ENCODE measurements at regions not wholly inside any gene's neighbourhood (a gene's known extent, or its start where the extent isn't known, plus 50 kb on each side); places are given as distances from the start of the nearest gene placed in this dataset.
A peak's percentile ranks its signal among the peaks of the same experiment; 100 is the strongest.
"Not testable (repeated sequence)": the region's sequence is repeated elsewhere in the genome, so short reads cannot be mapped to it uniquely, and the experiment has no call there.

- no peaks in the 10 kb centered on the region for H3K36me3 ChIP-seq (ENCODE audit: control insufficient read depth, insufficient read depth, low read length)
- H3K4me1 ChIP-seq (ENCODE audit: control insufficient read depth, insufficient read depth, low read length) = peaks cover 2% of the 10 kb centered on the region; the same call in 1 of the 2 replicates
- no peaks in the 10 kb centered on the region for H3K27me3 ChIP-seq (ENCODE audit: control insufficient read depth, insufficient read depth, low read length)
- no peak for DNase-seq (ENCODE audit: low read depth, low spot score)
- H3K4me3 ChIP-seq (ENCODE audit: low read length) = no peak overlapping the region
- no peaks in the 10 kb centered on the region; the same call in 1 of the 2 replicates for H3K9me3 ChIP-seq (ENCODE audit: control insufficient read depth, insufficient read depth, low read length)
- no peak overlapping the region for H3K27ac ChIP-seq (ENCODE audit: low read length)
Measured at GRCh38 chr12:13539051-13539450, 342.5 kb downstream of the EMP1 start.

- Histone ChIP-seq H3K4me1 (ENCODE audit: control insufficient read depth, insufficient read depth, low read length) (peaks cover 2% of the 10 kb centered on the region; the same call in 1 of the 2 replicates), H3K4me3 (ENCODE audit: low read length) (no peak overlapping the region), H3K27me3 (ENCODE audit: control insufficient read depth, insufficient read depth, low read length) (no peaks in the 10 kb centered on the region), H3K27ac (ENCODE audit: low read length) (no peak overlapping the region), H3K36me3 (ENCODE audit: control insufficient read depth, insufficient read depth, low read length) (no peaks in the 10 kb centered on the region), H3K9me3 (ENCODE audit: control insufficient read depth, insufficient read depth, low read length) (no peaks in the 10 kb centered on the region; the same call in 1 of the 2 replicates)
- WGBS (ENCODE audit: insufficient coverage, insufficient read length) = no CpG with 5 or more reads among the region's 3 CpGs
- DNase-seq (ENCODE audit: low read depth, low spot score) = no peak
Measured at GRCh38 chr12:13538136-13538535, 341.6 kb downstream of the EMP1 start.

- H3K4me3 ChIP-seq (ENCODE audit: low read length) = no peak overlapping the region
Measured at GRCh38 chr12:13537623-13538022, 341.1 kb downstream of the EMP1 start.

GRCh38 chr12:13536219-13536910 is 339.8 kb downstream of the EMP1 start:
- H3K27ac ChIP-seq (ENCODE audit: low read length) = no peak overlapping the region
- peaks cover 2% of the 10 kb centered on the region; the same call in 1 of the 2 replicates for H3K4me1 ChIP-seq (ENCODE audit: control insufficient read depth, insufficient read depth, low read length)
- no peaks in the 10 kb centered on the region for H3K36me3 ChIP-seq (ENCODE audit: control insufficient read depth, insufficient read depth, low read length)
- no peaks in the 10 kb centered on the region; the same call in 1 of the 2 replicates for H3K9me3 ChIP-seq (ENCODE audit: control insufficient read depth, insufficient read depth, low read length)
- no CpG with 5 or more reads among the region's 7 CpGs for WGBS (ENCODE audit: insufficient coverage, insufficient read length)
- H3K4me3 ChIP-seq (ENCODE audit: low read length) = no peak overlapping the region
- DNase-seq (ENCODE audit: low read depth, low spot score) = no peak
- H3K27me3 ChIP-seq (ENCODE audit: control insufficient read depth, insufficient read depth, low read length) = no peaks in the 10 kb centered on the region

More at GRCh38 chr12:13537623-13538022, 341.1 kb downstream of the EMP1 start:
- no peaks in the 10 kb centered on the region for H3K27me3 ChIP-seq (ENCODE audit: control insufficient read depth, insufficient read depth, low read length)
- H3K4me1 ChIP-seq (ENCODE audit: control insufficient read depth, insufficient read depth, low read length) = peaks cover 2% of the 10 kb centered on the region; the same call in 1 of the 2 replicates
- no peaks in the 10 kb centered on the region; the same call in 1 of the 2 replicates for H3K9me3 ChIP-seq (ENCODE audit: control insufficient read depth, insufficient read depth, low read length)
- no peak overlapping the region for H3K27ac ChIP-seq (ENCODE audit: low read length)
- H3K36me3 ChIP-seq (ENCODE audit: control insufficient read depth, insufficient read depth, low read length) = no peaks in the 10 kb centered on the region
- no peak for DNase-seq (ENCODE audit: low read depth, low spot score)
- WGBS (ENCODE audit: insufficient coverage, insufficient read length) = no CpG with 5 or more reads among the region's 2 CpGs

GRCh38 chr12:13534645-13535398 is 338.3 kb downstream of the EMP1 start:
- H3K9me3 ChIP-seq (ENCODE audit: control insufficient read depth, insufficient read depth, low read length) = no peaks in the 10 kb centered on the region; the same call in 1 of the 2 replicates
- no peak overlapping the region for H3K4me3 ChIP-seq (ENCODE audit: low read length)
- H3K27ac ChIP-seq (ENCODE audit: low read length) = no peak overlapping the region
- peak; percentile 66 for DNase-seq (ENCODE audit: low read depth, low spot score)
- no peaks in the 10 kb centered on the region for H3K36me3 ChIP-seq (ENCODE audit: control insufficient read depth, insufficient read depth, low read length)
- H3K4me1 ChIP-seq (ENCODE audit: control insufficient read depth, insufficient read depth, low read length) = peaks cover 2% of the 10 kb centered on the region; the same call in 1 of the 2 replicates
- H3K27me3 ChIP-seq (ENCODE audit: control insufficient read depth, insufficient read depth, low read length) = no peaks in the 10 kb centered on the region
- no CpG with 5 or more reads among the region's 8 CpGs for WGBS (ENCODE audit: insufficient coverage, insufficient read length)

GRCh38 chr12:13534242-13534641 is 337.7 kb downstream of the EMP1 start:
- H3K27ac ChIP-seq (ENCODE audit: low read length) = no peak overlapping the region
- H3K4me3 ChIP-seq (ENCODE audit: low read length) = no peak overlapping the region

GRCh38 chr12:13530966-13531365 is 334.4 kb downstream of the EMP1 start:
- no peak overlapping the region for H3K27ac ChIP-seq (ENCODE audit: low read length)
- H3K36me3 ChIP-seq (ENCODE audit: control insufficient read depth, insufficient read depth, low read length) = no peaks in the 10 kb centered on the region
- no peaks in the 10 kb centered on the region for H3K9me3 ChIP-seq (ENCODE audit: control insufficient read depth, insufficient read depth, low read length)
- WGBS (ENCODE audit: insufficient coverage, insufficient read length) = no CpG with 5 or more reads among the region's 7 CpGs
- H3K27me3 ChIP-seq (ENCODE audit: control insufficient read depth, insufficient read depth, low read length) = no peaks in the 10 kb centered on the region
- no peak overlapping the region for H3K4me3 ChIP-seq (ENCODE audit: low read length)
- DNase-seq (ENCODE audit: low read depth, low spot score) = no peak
- H3K4me1 ChIP-seq (ENCODE audit: control insufficient read depth, insufficient read depth, low read length) = peaks cover 2% of the 10 kb centered on the region; the same call in 1 of the 2 replicates

More at GRCh38 chr12:13534242-13534641, 337.7 kb downstream of the EMP1 start:
- no CpG with 5 or more reads among the region's 3 CpGs for WGBS (ENCODE audit: insufficient coverage, insufficient read length)
- Histone ChIP-seq H3K36me3 (ENCODE audit: control insufficient read depth, insufficient read depth, low read length) (no peaks in the 10 kb centered on the region), H3K4me1 (ENCODE audit: control insufficient read depth, insufficient read depth, low read length) (peaks cover 2% of the 10 kb centered on the region; the same call in 1 of the 2 replicates), H3K9me3 (ENCODE audit: control insufficient read depth, insufficient read depth, low read length) (no peaks in the 10 kb centered on the region; the same call in 1 of the 2 replicates), H3K27me3 (ENCODE audit: control insufficient read depth, insufficient read depth, low read length) (no peaks in the 10 kb centered on the region)
- no peak for DNase-seq (ENCODE audit: low read depth, low spot score)

- H3K27me3 ChIP-seq (ENCODE audit: control insufficient read depth, insufficient read depth, low read length); H3K4me1 ChIP-seq (ENCODE audit: control insufficient read depth, insufficient read depth, low read length); H3K36me3 ChIP-seq (ENCODE audit: control insufficient read depth, insufficient read depth, low read length); H3K4me3 ChIP-seq (ENCODE audit: low read length); H3K27ac ChIP-seq (ENCODE audit: low read length); DNase-seq (ENCODE audit: low read depth, low spot score); H3K9me3 ChIP-seq (ENCODE audit: control insufficient read depth, insufficient read depth, low read length): not testable (repeated sequence)
- WGBS (ENCODE audit: insufficient coverage, insufficient read length) = no CpG with 5 or more reads among the region's 1 CpG
Measured at GRCh38 chr12:13526185-13526921, 329.8 kb downstream of the EMP1 start.

- H3K4me1 ChIP-seq (ENCODE audit: control insufficient read depth, insufficient read depth, low read length) = peaks cover 1% of the 10 kb centered on the region; the same call in 1 of the 2 replicates
- no CpG with 5 or more reads among the region's 4 CpGs for WGBS (ENCODE audit: insufficient coverage, insufficient read length)
- DNase-seq (ENCODE audit: low read depth, low spot score) = no peak
- H3K36me3 ChIP-seq (ENCODE audit: control insufficient read depth, insufficient read depth, low read length) = no peaks in the 10 kb centered on the region
- H3K27ac ChIP-seq (ENCODE audit: low read length) = no peak overlapping the region
- no peaks in the 10 kb centered on the region for H3K9me3 ChIP-seq (ENCODE audit: control insufficient read depth, insufficient read depth, low read length)
- no peak overlapping the region for H3K4me3 ChIP-seq (ENCODE audit: low read length)
- H3K27me3 ChIP-seq (ENCODE audit: control insufficient read depth, insufficient read depth, low read length) = no peaks in the 10 kb centered on the region
Measured at GRCh38 chr12:13523536-13524307, 327.2 kb downstream of the EMP1 start.

Measured in iPS DF 6.9 (cell line).